Spleen (tissue), 11 donors: ENCODE measurements at regions not wholly inside any gene's neighbourhood (a gene's known extent, or its start where the extent isn't known, plus 50 kb on each side); places are given as distances from the start of the nearest gene placed in this dataset.

ENCODE experiments used
- DNase-seq: peaks from one replicate; pipeline ENCODE4 v3.0.0-alpha.2; 2020
- H3K27ac ChIP-seq, 8 donors: fragments of 200-600 bp; sonication (generic) in 7 of 8; 1 replicate in 4 of 8; 2 replicates in 4 of 8; pipeline versions ENCODE4 v1.5.0 to v1.8.0; 2016 to 2021; ENCODE audit warnings: inconsistent platforms in 4 of 8, mild to moderate bottlenecking in 4 of 8, moderate library complexity in 1 of 8
- H3K27me3 ChIP-seq, 7 donors: fragments of 200-600 bp; sonication (generic) in 6 of 7; replicated peaks in 1 of 7; 1 replicate in 4 of 7; 2 replicates in 3 of 7; pipeline versions ENCODE4 v1.5.0 to v1.8.0; 2016 to 2021; ENCODE audit warnings: inconsistent platforms in 3 of 7, mild to moderate bottlenecking in 1 of 7
- H3K36me3 ChIP-seq, 6 donors: fragments of 200-600 bp; sonication (generic) in 5 of 6; 1 replicate in 4 of 6; 2 replicates in 2 of 6; pipeline versions ENCODE4 v1.5.0 to v1.8.0; 2016 to 2021; ENCODE audit warnings: inconsistent platforms in 2 of 6
- H3K4me1 ChIP-seq, 6 donors: fragments of 200-600 bp; sonication (generic) in 5 of 6; 1 replicate in 3 of 6; 2 replicates in 3 of 6; pipeline versions ENCODE4 v1.5.0 to v1.8.0; 2016 to 2021; ENCODE audit warnings: inconsistent platforms in 3 of 6
- H3K4me3 ChIP-seq, 8 donors: fragments of 200-600 bp; sonication (generic) in 7 of 8; 1 replicate in 4 of 8; 2 replicates in 4 of 8; pipeline versions ENCODE4 v1.5.0 to v1.8.0; 2016 to 2021; ENCODE audit warnings: inconsistent platforms in 4 of 8, mild to moderate bottlenecking in 4 of 8, moderate library complexity in 2 of 8
- H3K9me3 ChIP-seq, 8 donors: fragments of 200-600 bp; sonication (generic) in 7 of 8; 1 replicate in 4 of 8; 2 replicates in 4 of 8; pipeline versions ENCODE4 v1.5.0 to v1.8.0; 2016 to 2021; ENCODE audit warnings: inconsistent platforms in 4 of 8
- CTCF ChIP-seq, 11 experiments: fragments of 200-600 bp in 7 of 11; fragments of 450-650 bp in 4 of 11; sonication (generic) in 4 of 11; IDR thresholded peaks in 8 of 11; conservative IDR thresholded peaks in 3 of 11; 1 replicate in 7 of 11; 2 replicates in 4 of 11; pipeline versions ENCODE4 v1.4.0 to v1.8.0; 2016 to 2021; ENCODE audit warnings: antibody characterized with exemption in 11 of 11, inconsistent platforms in 4 of 11, mild to moderate bottlenecking in 1 of 11
- POLR2A ChIP-seq, 3 donors: fragments of 450-650 bp; IDR thresholded peaks; one replicate each; pipeline ENCODE4 v1.5.1; 2017; ENCODE audit warnings: antibody characterized with exemption in 3 of 3, mild to moderate bottlenecking in 1 of 3
- POLR2AphosphoS5 ChIP-seq, 3 donors: sonication (generic); formaldehyde crosslinking; IDR thresholded peaks; one replicate each; pipeline ENCODE4 v1.5.1; 2017; ENCODE audit warnings: antibody characterized with exemption in 3 of 3
- WGBS, 5 donors: extraction: QIAGEN DNeasy Blood & Tissue Kit in 3 of 5; methylation state at CpG; one replicate each; pipeline versions ENCODE4 v1.1.5 to v1.1.7; 2013 to 2018; 5-methylcytosine and 5-hydroxymethylcytosine counted together
- intact Hi-C: fragments of 100-400 bp; cut with DNase I; formaldehyde crosslinking; loops from one replicate; pipeline ENCODE4 v1.15.0; 2023; ENCODE audit warnings: low total_unique reads
- donor health status: healthy with polysubstance abuse.
- donor health status: DM: no; HTN: no; CAD: no; lungs with moderate emphysema.
- donor health status: DM: no; HTN: no; CAD: no.
- donor health status: Bipolar disorder and iron deficiency.
- donor health status: healthy.
- donor health status: DM: no; HTN: no; CAD: no.
- donor health status: DM: yes; HTN: yes; CAD: no.

- WGBS, 5 donors = 63 to 98% (median 95%) methylated on average over 7 of the region's 7 CpGs
- DNase-seq = no peak
- intact Hi-C loops = no loop called here
- H3K4me1 ChIP-seq = no peaks in the 10 kb centered on the region
- H3K36me3 ChIP-seq = no peaks in the 10 kb centered on the region
- TF ChIP-seq POLR2A (IDR thresholded peaks at IDR 0.05) = no peak
- TF ChIP-seq CTCF (IDR thresholded peaks at IDR 0.05 in 8 of 11, conservative IDR thresholded peaks at IDR 0.05 in 3 of 11) = no peak
- no peak for TF ChIP-seq POLR2AphosphoS5 (IDR thresholded peaks at IDR 0.05)
- H3K4me3 ChIP-seq = no peak overlapping the region
- no peaks in the 10 kb centered on the region for H3K9me3 ChIP-seq
- H3K27ac ChIP-seq = no peak overlapping the region
- no peaks in the 10 kb centered on the region for H3K27me3 ChIP-seq
Observed at GRCh38 chr20:7432612-7433011, 507.6 kb downstream of the HAO1 start.

- H3K4me1 ChIP-seq = no peaks in the 10 kb centered on the region
- no peaks in the 10 kb centered on the region for H3K36me3 ChIP-seq
- H3K27ac ChIP-seq = no peak overlapping the region
- no peak for DNase-seq
- intact Hi-C loops = no loop called here
- TF ChIP-seq POLR2A (IDR thresholded peaks at IDR 0.05) (no peak), POLR2AphosphoS5 (IDR thresholded peaks at IDR 0.05) (no peak), CTCF (IDR thresholded peaks at IDR 0.05 in 8 of 11, conservative IDR thresholded peaks at IDR 0.05 in 3 of 11) (no peak)
- no peak overlapping the region for H3K4me3 ChIP-seq
- no peaks in the 10 kb centered on the region for H3K27me3 ChIP-seq
- 90 to 95% (median 91%) methylated on average over 3 of the region's 3 CpGs for WGBS, 5 donors
- H3K9me3 ChIP-seq = no peaks in the 10 kb centered on the region
Observed at GRCh38 chr20:7437311-7437710, 502.9 kb downstream of the HAO1 start.

- Histone ChIP-seq H3K9me3 (no peaks in the 10 kb centered on the region), H3K27ac (no peak overlapping the region), H3K4me1 (no peaks in the 10 kb centered on the region), H3K4me3 (no peak overlapping the region), H3K27me3 (no peaks in the 10 kb centered on the region), H3K36me3 (no peaks in the 10 kb centered on the region)
- intact Hi-C loops = no loop called here
- no peak for TF ChIP-seq CTCF (IDR thresholded peaks at IDR 0.05 in 8 of 11, conservative IDR thresholded peaks at IDR 0.05 in 3 of 11)
- no peak for TF ChIP-seq POLR2A (IDR thresholded peaks at IDR 0.05)
- no peak for TF ChIP-seq POLR2AphosphoS5 (IDR thresholded peaks at IDR 0.05)
- no peak for DNase-seq
- 65 to 88% (median 81%) methylated on average over 1 of the region's 1 CpG for WGBS, 5 donors
Observed at GRCh38 chr20:7449269-7449668, 491.0 kb downstream of the HAO1 start.

GRCh38 chr20:7452890-7453289, 487.4 kb downstream of the HAO1 start:
- DNase-seq = no peak
- intact Hi-C loops = no loop called here
- TF ChIP-seq POLR2AphosphoS5 (IDR thresholded peaks at IDR 0.05) = no peak
- TF ChIP-seq POLR2A (IDR thresholded peaks at IDR 0.05) = no peak
- TF ChIP-seq CTCF (IDR thresholded peaks at IDR 0.05 in 8 of 11, conservative IDR thresholded peaks at IDR 0.05 in 3 of 11) = no peak
- 85 to 91% (median 87%) methylated on average over 2 of the region's 2 CpGs for WGBS, 5 donors
- no peak overlapping the region for H3K4me3 ChIP-seq
- no peaks in the 10 kb centered on the region for H3K36me3 ChIP-seq
- H3K9me3 ChIP-seq = no peaks in the 10 kb centered on the region
- H3K27ac ChIP-seq = no peak overlapping the region
- H3K4me1 ChIP-seq = no peaks in the 10 kb centered on the region
- no peaks in the 10 kb centered on the region for H3K27me3 ChIP-seq
